Neutrophil (primary cell): ENCODE measurements at regions not wholly inside any gene's neighbourhood (a gene's known extent, or its start where the extent isn't known, plus 50 kb on each side); places are given as distances from the start of the nearest gene placed in this dataset.

Experiments
- H3K27ac ChIP-seq: fragments of 200-600 bp; sonication (generic); 2 replicates; pipeline ENCODE4 v1.5.1; 2016; ENCODE audit warnings: mild to moderate bottlenecking, moderate library complexity
- H3K27me3 ChIP-seq: fragments of 200-600 bp; sonication (generic); 2 replicates; pipeline ENCODE4 v1.6.0; 2016; ENCODE audit warnings: mild to moderate bottlenecking
- H3K36me3 ChIP-seq: fragments of 200-600 bp; sonication (generic); 2 replicates; pipeline ENCODE4 v1.5.1; 2017
- H3K4me1 ChIP-seq, 2 experiments: fragments of 200-600 bp in 1 of 2; sonication (generic) in 1 of 2; 1 replicate in 1 of 2; 2 replicates in 1 of 2; pipeline versions ENCODE4 v1.5.1 to v1.6.1; 2013 to 2016; ENCODE audit warnings: low read depth in 1 of 2, low read length in 1 of 2, mild to moderate bottlenecking in 1 of 2, moderate library complexity in 1 of 2; ENCODE audit not compliant: control insufficient read depth in 1 of 2, insufficient read depth in 1 of 2
- H3K4me3 ChIP-seq, 2 experiments: fragments of 200-600 bp in 1 of 2; sonication (generic) in 1 of 2; 1 replicate in 1 of 2; 2 replicates in 1 of 2; pipeline ENCODE4 v1.5.1; 2013 to 2016; ENCODE audit warnings: low read depth in 1 of 2, low read length in 1 of 2, mild to moderate bottlenecking in 1 of 2, moderate library complexity in 1 of 2
- H3K9me3 ChIP-seq: fragments of 200-600 bp; sonication (generic); 2 replicates; pipeline ENCODE4 v1.5.1; 2016
- CTCF ChIP-seq: fragments of 200-600 bp; sonication (generic); IDR thresholded peaks from 2 replicates; pipeline ENCODE4 v1.5.1; 2016; ENCODE audit warnings: antibody characterized with exemption

- Histone ChIP-seq H3K27ac (no peak overlapping the region), H3K9me3 (no peaks in the 10 kb centered on the region), H3K27me3 (no peaks in the 10 kb centered on the region), H3K36me3 (no peaks in the 10 kb centered on the region), H3K4me1 (no peaks in the 10 kb centered on the region), H3K4me3 (no peak overlapping the region)
- no peak for TF ChIP-seq CTCF
These were observed 393.4 kb downstream of the MID1IP1 start for GRCh38 chrX:39194673-39195072.

- no peak overlapping the region for H3K4me3 ChIP-seq
- no peaks in the 10 kb centered on the region for H3K9me3 ChIP-seq
- H3K36me3 ChIP-seq: no peaks in the 10 kb centered on the region
- no peak for TF ChIP-seq CTCF
- no peaks in the 10 kb centered on the region for H3K4me1 ChIP-seq
- H3K27ac ChIP-seq: no peak overlapping the region
- no peaks in the 10 kb centered on the region for H3K27me3 ChIP-seq
These were observed 393.9 kb downstream of the MID1IP1 start for GRCh38 chrX:39195156-39195555.

- no peak overlapping the region for H3K4me3 ChIP-seq
- TF ChIP-seq CTCF: no peak
- H3K4me1 ChIP-seq: no peaks in the 10 kb centered on the region
- H3K36me3 ChIP-seq: no peaks in the 10 kb centered on the region
- no peaks in the 10 kb centered on the region for H3K9me3 ChIP-seq
- no peak overlapping the region for H3K27ac ChIP-seq
- no peaks in the 10 kb centered on the region for H3K27me3 ChIP-seq
These were observed 395.2 kb downstream of the MID1IP1 start for GRCh38 chrX:39196192-39197102.

GRCh38 chrX:39199429-39199828, 398.2 kb downstream of the MID1IP1 start:
- Histone ChIP-seq H3K9me3 (no peaks in the 10 kb centered on the region), H3K36me3 (no peaks in the 10 kb centered on the region), H3K4me1 (no peaks in the 10 kb centered on the region), H3K27ac (no peak overlapping the region), H3K27me3 (no peaks in the 10 kb centered on the region), H3K4me3 (no peak overlapping the region)
- TF ChIP-seq CTCF: no peak

- no peaks in the 10 kb centered on the region for H3K27me3 ChIP-seq
- TF ChIP-seq CTCF: no peak
These were observed 400.2 kb downstream of the MID1IP1 start for GRCh38 chrX:39201305-39201990.

More at GRCh38 chrX:39201305-39201990, 400.2 kb downstream of the MID1IP1 start:
- H3K4me1 ChIP-seq: no peaks in the 10 kb centered on the region
- no peak overlapping the region for H3K4me3 ChIP-seq
- no peaks in the 10 kb centered on the region for H3K9me3 ChIP-seq
- H3K27ac ChIP-seq: no peak overlapping the region
- no peaks in the 10 kb centered on the region for H3K36me3 ChIP-seq
